SIG-M5 treated with dmso at 0.1 percent for 504 hours (cell line): ENCODE measurements at regions not wholly inside any gene's neighbourhood (a gene's known extent, or its start where the extent isn't known, plus 50 kb on each side); places are given as distances from the start of the nearest gene placed in this dataset.
"Not testable (repeated sequence)": the region's sequence is repeated elsewhere in the genome, so short reads cannot be mapped to it uniquely, and the experiment has no call there.

Source experiments
- DNase-seq: peaks from one replicate; lab custom pipeline; 2025; ENCODE audit not compliant: unreplicated experiment; lab: John Stamatoyannopoulos, UW

GRCh38 chr4:149047368-149047767, 605.2 kb upstream of the NR3C2 start:
- DNase-seq = no peak

- DNase-seq = no peak
These were observed 603.5 kb upstream of the NR3C2 start for GRCh38 chr4:149045731-149046130.

- not testable (repeated sequence) for DNase-seq
These were observed 597.6 kb upstream of the NR3C2 start for GRCh38 chr4:149039786-149040185.

- DNase-seq = no peak
These were observed 589.2 kb upstream of the NR3C2 start for GRCh38 chr4:149031399-149031798.

DNA sequence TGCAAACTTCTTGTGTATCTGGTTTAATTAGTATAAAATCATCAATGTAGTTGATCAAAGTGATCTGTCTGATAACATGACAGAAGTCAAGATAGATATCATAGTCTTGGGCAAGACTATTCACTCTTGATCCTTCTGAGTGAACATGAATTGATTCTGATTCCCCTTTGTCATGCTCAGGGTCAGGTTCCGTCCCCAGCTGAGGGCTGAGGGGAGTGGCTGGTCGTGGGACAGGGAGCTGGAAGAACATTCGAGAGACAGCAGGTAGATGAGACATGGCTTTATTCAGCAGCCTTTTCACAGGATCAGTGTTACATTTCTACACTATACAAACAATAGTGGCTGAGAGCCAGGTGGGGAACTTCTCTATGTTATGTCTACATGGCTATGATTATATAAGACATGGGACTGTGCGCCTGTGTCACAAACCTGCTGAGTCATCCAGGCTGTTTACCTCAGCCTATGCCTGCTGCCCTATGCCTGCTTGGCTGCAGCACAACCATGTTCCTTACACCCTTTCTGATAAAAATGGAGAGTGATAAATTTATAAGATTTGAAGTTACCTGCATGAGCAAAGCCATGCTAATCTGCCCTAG, 586.9 kb upstream of the NR3C2 start:
- no peak for DNase-seq

- DNase-seq = no peak
These were observed 584.5 kb upstream of the NR3C2 start for GRCh38 chr4:149026696-149027095.

- DNase-seq = no peak
These were observed 575.0 kb upstream of the NR3C2 start for GRCh38 chr4:149017002-149017734.

DNA sequence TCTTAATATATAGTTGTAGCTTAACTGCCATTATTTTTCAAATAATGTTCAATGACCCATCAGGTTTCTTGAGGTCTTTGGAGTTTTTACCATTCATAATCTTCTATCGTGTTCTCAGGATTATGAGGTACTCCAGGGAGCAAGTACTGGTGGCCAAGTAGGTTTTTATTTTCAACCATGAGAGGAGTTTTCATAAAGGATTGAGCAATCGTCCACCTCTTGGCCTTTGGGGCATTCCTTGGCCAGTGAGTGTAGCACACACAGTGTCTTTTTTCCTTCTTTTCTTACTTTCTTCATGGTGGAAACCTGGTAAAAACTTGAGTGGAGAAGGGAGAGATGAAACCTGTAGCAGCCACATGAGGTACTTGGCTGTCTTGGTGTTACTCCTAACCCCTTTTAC, 567.0 kb upstream of the NR3C2 start:
- no peak for DNase-seq

GRCh38 chr4:149008415-149009025, 566.3 kb upstream of the NR3C2 start:
- DNase-seq = no peak

GRCh38 chr4:149005191-149005590, 563.0 kb upstream of the NR3C2 start:
- DNase-seq = no peak

- no peak for DNase-seq
These were observed 557.7 kb upstream of the NR3C2 start for GRCh38 chr4:148999924-149000323.

DNA sequence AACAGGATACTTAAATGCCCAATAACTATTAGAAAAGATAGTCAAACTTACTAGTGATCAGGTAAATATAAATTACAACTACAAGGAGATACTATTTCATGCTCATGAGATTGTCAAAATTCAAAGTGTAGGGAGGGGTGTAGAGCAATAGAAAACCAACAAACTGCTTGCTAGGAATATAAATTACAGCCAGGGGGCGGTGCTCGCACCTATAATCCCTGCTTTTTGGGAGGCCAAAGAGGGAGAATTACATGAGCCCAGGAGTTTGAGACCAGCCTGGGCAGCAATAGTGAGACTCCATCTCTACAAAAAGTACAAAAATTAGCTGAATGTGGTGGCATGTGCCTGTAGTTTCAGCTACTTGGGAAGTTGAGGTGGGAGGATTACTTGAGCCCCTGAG, 556.5 kb upstream of the NR3C2 start:
- DNase-seq = no peak

- DNase-seq = no peak
These were observed 544.7 kb upstream of the NR3C2 start for GRCh38 chr4:148986951-148987350.

- no peak for DNase-seq
These were observed 542.7 kb upstream of the NR3C2 start for GRCh38 chr4:148984951-148985350.

- no peak for DNase-seq
These were observed 540.0 kb upstream of the NR3C2 start for GRCh38 chr4:148982200-148982599.

- DNase-seq = no peak
These were observed 538.7 kb upstream of the NR3C2 start for GRCh38 chr4:148980782-148981480.

- DNase-seq = no peak
These were observed 536.1 kb upstream of the NR3C2 start for GRCh38 chr4:148978301-148978700.

DNA sequence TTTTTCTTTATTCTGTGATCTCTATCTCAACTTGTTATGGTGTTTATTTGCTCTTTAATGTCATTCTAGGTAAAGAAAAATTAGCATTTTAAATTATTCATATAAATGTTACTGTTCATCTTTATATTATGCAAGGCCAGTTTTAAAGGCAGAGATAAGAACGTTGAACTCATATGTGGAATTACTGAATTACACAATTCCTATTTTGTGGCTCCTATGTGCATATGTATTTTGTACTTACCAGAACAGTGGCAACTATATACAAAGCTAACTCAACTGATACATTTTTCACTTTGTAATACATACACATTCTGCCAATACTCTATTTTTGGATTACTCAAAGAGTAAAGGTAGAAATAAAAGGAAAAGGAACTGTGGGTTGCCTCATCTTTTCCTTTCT, 533.2 kb upstream of the NR3C2 start:
- DNase-seq = no peak

GRCh38 chr4:148965080-148965479, 522.9 kb upstream of the NR3C2 start:
- no peak for DNase-seq

GRCh38 chr4:148964456-148964855, 522.2 kb upstream of the NR3C2 start:
- DNase-seq = no peak

DNA sequence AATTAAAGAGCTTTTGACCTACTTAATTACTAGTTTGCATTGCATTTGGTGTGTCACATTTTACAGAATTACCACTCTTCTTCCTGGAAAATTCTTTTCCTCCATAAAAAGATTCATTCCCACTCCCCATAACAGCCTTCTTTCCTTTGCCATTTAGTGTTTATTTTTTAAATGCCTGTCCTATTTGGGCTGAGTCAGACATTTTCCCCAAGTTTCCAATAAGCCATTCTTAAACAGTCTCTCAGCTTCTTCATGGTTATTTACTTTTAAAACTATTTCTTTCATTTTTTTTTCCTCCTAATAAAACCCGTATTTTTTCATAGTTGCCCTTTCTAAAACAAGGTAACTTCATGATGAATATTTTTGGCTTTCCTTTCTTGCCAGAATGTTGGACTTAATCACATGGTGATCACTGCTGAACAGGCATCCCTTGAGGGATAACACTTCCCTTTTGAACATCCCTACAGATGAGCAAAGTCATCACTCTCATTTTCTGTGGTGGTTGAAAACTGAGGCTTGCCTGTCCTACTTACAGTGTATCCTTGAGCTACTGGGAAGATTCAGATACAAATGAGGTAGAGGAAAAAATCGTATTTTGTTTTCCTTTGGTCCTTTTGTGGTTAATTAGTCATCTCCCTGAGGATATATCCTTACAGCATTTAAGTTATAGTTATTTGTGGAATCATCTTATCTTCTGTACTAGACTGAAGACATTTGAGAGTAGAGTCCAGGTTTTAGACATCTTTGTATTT, 520.5 kb upstream of the NR3C2 start:
- no peak for DNase-seq
